Muscle of leg (tissue), 3 donors: ENCODE measurements at regions not wholly inside any gene's neighbourhood (a gene's known extent, or its start where the extent isn't known, plus 50 kb on each side); places are given as distances from the start of the nearest gene placed in this dataset.

Source experiments
- DNase-seq: peaks from one replicate; pipeline ENCODE4 v3.0.0; 2013
- H3K27ac ChIP-seq: one replicate; pipeline ENCODE4 v1.5.1; 2013; ENCODE audit warnings: mild to moderate bottlenecking, low read length, control low read depth
- H3K27me3 ChIP-seq: one replicate; pipeline ENCODE4 v1.6.1; 2013; ENCODE audit warnings: low read length; ENCODE audit not compliant: control insufficient read depth, insufficient read depth
- H3K36me3 ChIP-seq: one replicate; pipeline ENCODE4 v1.6.1; 2013; ENCODE audit warnings: low read length; ENCODE audit not compliant: control insufficient read depth, insufficient read depth
- H3K4me1 ChIP-seq: one replicate; pipeline ENCODE4 v1.6.1; 2013; ENCODE audit warnings: low read length; ENCODE audit not compliant: control insufficient read depth, insufficient read depth
- H3K4me3 ChIP-seq: one replicate; pipeline ENCODE4 v1.5.1; 2013; ENCODE audit warnings: low read length, control low read depth
- H3K9me3 ChIP-seq: replicated peaks from 2 replicates; pipeline ENCODE4 v1.6.1; 2013; ENCODE audit warnings: low read depth, low read length; ENCODE audit not compliant: control insufficient read depth
- WGBS: methylation state at CpG from one replicate; pipeline ENCODE4 v1.1.5; 2013; ENCODE audit warnings: missing lambda C conversion rate; ENCODE audit not compliant: insufficient coverage; 5-methylcytosine and 5-hydroxymethylcytosine counted together

DNA sequence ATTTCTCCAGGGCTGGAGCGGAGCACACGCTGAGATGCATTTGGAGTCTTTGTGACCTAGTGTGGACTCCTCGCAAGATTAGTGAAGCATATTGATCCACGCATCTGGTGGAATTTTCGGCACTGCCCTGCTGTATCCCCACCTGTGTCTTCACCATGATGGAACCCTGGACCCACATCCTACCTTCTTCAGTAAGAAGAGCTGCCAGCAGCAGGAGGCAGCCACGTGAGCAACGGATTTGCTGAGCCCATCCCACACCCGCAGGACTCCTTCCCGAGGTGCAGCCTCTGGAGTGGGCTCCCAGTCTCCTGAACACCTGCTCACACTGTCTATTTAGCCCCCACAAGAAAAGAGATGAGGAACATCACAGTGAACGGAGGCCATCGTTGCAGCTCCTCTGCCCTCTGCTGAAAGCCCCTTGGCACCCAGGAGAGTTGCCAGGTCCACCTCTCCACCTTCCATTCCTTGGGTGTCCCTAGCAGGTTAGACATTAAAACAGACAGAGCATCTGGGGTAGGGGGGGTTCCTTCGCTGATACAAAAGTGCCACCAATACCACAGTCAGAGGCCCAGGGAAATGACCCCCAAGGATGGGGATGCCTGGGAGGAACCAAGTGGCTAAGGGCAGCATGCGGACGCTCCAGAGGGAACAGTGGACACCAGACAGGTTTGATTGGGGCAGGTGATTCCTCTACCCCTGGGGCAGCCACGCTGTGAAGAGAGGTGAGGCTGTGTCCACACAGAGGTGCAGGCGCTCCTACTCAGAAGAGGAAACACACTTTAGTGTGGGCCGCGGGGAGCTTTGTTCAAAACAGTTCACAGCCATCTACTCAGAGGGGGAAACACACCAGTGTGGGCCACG is 302.8 kb upstream of the SALL3 start:
- H3K27ac ChIP-seq, result no peak overlapping the region
- no peak for DNase-seq
- no peaks in the 10 kb centered on the region for H3K36me3 ChIP-seq
- H3K4me1 ChIP-seq, result no peaks in the 10 kb centered on the region
- peaks cover 5% of the 10 kb centered on the region for H3K27me3 ChIP-seq
- H3K4me3 ChIP-seq, result no peak overlapping the region
- H3K9me3 ChIP-seq, result no peaks in the 10 kb centered on the region
- 79% methylated on average over 14 of the region's 19 CpGs for WGBS

DNA sequence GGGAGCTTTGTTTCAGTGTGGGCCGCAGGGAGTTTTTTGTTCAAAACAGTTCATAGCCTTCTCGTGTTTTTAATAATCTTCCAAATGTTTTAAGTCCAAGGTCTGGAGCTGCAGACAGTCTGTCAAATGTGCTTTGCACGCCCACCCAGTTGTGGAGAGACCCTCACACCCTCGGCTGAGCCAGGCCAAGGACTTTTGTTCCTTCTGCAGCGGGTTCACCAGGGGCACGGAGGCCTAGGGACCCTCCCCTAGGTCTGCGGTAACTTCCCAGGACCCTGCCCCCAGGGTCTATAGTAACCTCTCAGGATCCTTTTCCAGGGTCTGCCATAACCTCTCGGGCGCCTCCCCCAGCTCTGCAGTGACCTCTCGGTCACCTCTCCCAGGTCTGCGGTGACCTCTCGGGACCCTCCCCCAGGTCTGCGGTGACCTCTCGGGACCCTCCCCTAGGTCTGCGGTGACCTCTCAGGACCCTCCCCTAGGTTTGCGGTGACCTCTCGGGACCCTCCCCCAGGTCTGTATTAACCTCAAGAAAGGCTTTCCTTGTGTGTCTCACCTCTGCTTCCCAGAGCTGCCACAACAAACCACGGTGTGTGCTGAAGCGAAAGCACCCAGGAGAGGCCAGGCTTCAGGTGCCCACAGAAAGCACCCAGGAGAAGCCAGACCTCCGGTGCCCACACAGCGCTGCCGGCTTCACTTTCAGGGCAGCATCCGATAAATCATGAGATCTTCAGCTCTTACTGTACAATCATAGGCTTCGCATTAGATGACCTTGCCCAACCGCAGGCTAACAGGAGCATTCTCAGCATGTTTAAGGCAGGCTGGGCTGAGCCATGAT is 301.9 kb upstream of the SALL3 start:
- Histone ChIP-seq H3K9me3 (no peaks in the 10 kb centered on the region), H3K27me3 (peaks cover 5% of the 10 kb centered on the region), H3K27ac (no peak overlapping the region), H3K4me3 (no peak overlapping the region), H3K4me1 (no peaks in the 10 kb centered on the region), H3K36me3 (no peaks in the 10 kb centered on the region)
- WGBS, result 85% methylated on average over 19 of the region's 25 CpGs
- no peak for DNase-seq

DNA sequence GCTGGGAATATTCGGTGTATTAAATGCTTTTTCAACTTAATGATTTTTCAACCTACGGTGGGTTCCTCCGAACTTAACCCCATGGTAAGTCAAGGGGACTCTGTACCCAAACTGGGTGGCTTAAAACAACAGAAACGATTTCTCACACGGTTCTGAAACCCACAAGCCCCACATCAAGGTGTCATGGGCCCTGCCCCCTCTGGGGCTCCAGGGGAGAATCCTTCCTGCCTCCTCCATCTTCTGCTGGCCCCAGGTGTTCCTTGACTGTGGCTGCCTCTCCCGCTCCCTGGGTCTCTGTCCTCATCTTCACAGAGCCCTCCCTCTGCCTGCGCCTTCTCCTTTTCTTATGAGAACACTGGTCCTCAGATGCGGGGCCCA is 301.3 kb upstream of the SALL3 start:
- Histone ChIP-seq H3K4me1 (no peaks in the 10 kb centered on the region), H3K36me3 (no peaks in the 10 kb centered on the region), H3K27ac (no peak overlapping the region), H3K27me3 (peaks cover 5% of the 10 kb centered on the region), H3K9me3 (no peaks in the 10 kb centered on the region), H3K4me3 (no peak overlapping the region)
- DNase-seq, result no peak
- 56% methylated on average over 5 of the region's 8 CpGs for WGBS

DNA sequence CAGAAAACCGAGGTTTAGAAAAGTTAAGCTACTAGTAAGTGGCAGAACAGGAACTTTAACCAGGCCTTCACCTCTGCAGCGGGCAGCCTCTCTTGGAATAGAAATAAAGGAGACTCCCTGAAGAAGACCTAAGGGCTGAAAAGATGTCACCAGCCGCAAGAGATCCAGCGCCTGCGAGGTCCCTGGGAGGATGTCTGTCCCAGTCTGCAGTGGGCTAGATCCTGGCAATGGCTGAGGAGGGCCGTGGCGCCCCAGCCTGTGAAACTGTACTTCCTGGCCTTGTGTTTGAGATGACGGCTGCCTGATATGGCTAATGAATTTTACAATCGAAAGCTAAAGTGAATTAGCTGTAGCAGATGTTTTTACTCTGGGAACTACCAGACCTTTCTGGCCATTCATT is 300.6 kb upstream of the SALL3 start:
- H3K4me3 ChIP-seq, result no peak overlapping the region
- H3K36me3 ChIP-seq, result no peaks in the 10 kb centered on the region
- peaks cover 4% of the 10 kb centered on the region for H3K27me3 ChIP-seq
- DNase-seq, result no peak
- WGBS, result 67% methylated on average over 6 of the region's 9 CpGs
- H3K27ac ChIP-seq, result no peak overlapping the region
- H3K4me1 ChIP-seq, result no peaks in the 10 kb centered on the region
- no peaks in the 10 kb centered on the region for H3K9me3 ChIP-seq

DNA sequence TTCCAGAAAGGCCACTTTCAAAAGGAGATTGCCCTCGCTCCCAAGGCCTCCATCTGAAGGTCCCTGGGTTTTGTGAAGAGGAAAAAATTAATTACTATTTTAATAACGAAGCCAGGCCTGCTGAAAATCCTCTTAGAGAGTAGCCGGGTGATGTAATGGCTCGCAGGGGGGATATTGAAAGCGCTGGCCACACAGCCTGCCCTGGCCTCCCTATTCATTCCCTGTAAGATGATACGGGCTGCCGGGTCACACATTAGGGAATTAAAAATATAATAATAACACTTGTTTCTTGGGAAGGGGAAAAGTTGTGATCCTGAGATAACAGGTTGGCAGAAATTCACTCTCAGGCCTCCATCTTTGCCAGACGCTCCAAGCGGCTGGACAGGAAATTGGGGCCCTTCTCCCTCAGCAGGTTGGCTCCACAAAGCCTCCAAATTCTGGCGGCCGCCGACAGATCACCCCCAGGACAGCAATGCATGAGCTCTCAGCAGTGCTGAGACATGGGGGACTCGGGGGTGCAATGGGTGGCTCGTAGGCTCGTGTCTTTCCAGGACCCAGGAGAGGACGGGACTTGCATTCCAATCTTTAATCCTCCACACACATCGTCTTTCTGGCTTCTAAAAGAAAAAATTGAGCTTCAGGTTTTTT is 299.9 kb upstream of the SALL3 start:
- Histone ChIP-seq H3K4me3 (no peak overlapping the region), H3K27ac (no peak overlapping the region), H3K4me1 (no peaks in the 10 kb centered on the region), H3K9me3 (no peaks in the 10 kb centered on the region), H3K36me3 (no peaks in the 10 kb centered on the region), H3K27me3 (peaks cover 4% of the 10 kb centered on the region)
- WGBS, result 35% methylated on average over 7 of the region's 17 CpGs
- DNase-seq, result no peak

DNA sequence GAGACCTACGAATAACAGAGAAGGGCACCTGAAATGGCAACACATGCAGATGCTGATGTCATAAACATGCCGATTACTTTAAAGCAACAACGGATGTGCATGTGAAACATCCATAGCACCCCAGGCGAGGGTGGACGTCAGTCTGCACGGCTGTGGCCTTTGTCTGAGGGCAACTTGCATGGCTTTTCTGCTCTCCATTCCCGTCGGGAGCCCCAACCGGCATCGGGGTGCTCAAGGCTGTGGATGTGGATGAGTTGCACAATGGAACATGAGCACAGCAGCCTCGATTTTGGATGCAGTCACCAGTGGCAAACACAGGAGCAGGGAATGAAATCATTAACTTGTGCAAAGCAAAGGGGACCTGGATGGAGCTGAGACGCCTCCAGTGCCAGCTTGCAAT is 298.2 kb upstream of the SALL3 start:
- 76% methylated on average over 11 of the region's 12 CpGs for WGBS
- Histone ChIP-seq H3K27me3 (peaks cover 4% of the 10 kb centered on the region), H3K4me1 (no peaks in the 10 kb centered on the region), H3K36me3 (no peaks in the 10 kb centered on the region), H3K4me3 (no peak overlapping the region), H3K27ac (no peak overlapping the region), H3K9me3 (no peaks in the 10 kb centered on the region)
- DNase-seq, result no peak

DNA sequence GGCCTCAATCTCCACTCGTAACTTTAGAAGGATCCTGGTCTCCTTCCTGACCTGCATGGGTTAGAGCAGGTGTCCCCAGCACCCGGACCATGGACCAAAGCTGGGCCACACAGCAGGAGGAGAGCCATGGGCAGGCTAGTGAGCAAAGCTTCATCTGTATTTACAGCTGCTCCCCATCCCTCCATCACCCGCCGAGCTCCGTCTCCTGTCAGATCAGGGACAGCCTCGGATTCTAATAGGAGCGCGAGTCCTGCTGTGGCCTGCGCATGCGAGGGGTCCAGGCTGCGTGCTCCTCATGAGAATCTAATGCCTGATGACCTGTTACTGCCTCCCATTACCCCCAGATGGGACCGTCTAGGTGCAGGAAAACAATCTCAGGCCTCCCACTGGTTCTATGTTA is 297.7 kb upstream of the SALL3 start:
- H3K27ac ChIP-seq, result no peak overlapping the region
- no peak for DNase-seq
- H3K36me3 ChIP-seq, result no peaks in the 10 kb centered on the region
- H3K9me3 ChIP-seq, result no peaks in the 10 kb centered on the region
- H3K4me1 ChIP-seq, result no peaks in the 10 kb centered on the region
- WGBS, result 75% methylated on average over 6 of the region's 12 CpGs
- no peak overlapping the region for H3K4me3 ChIP-seq
- peaks cover 4% of the 10 kb centered on the region for H3K27me3 ChIP-seq

DNA sequence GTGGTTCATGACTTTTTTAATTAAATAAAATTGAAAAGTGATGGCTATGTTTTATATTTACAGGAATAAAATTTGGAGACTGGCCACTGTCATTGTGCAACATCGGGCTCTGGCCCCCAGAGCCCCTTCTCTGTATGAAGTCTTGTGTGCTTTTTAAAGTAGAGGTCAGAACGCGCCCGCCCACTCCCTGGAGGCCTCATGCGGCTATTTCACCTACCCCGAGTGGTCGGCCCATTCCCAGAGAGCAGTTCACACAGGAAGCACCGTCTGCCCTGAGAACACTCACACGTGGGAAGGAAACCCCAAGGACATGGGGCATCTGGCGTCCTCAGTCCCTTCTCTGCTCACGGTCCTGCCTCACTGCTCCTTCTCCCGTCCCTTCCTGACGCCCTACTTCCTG is 296.9 kb upstream of the SALL3 start:
- Histone ChIP-seq H3K27me3 (peaks cover 4% of the 10 kb centered on the region), H3K9me3 (no peaks in the 10 kb centered on the region), H3K4me3 (no peak overlapping the region), H3K27ac (no peak overlapping the region), H3K4me1 (no peaks in the 10 kb centered on the region), H3K36me3 (no peaks in the 10 kb centered on the region)
- 53% methylated on average over 9 of the region's 13 CpGs for WGBS
- DNase-seq, result no peak

DNA sequence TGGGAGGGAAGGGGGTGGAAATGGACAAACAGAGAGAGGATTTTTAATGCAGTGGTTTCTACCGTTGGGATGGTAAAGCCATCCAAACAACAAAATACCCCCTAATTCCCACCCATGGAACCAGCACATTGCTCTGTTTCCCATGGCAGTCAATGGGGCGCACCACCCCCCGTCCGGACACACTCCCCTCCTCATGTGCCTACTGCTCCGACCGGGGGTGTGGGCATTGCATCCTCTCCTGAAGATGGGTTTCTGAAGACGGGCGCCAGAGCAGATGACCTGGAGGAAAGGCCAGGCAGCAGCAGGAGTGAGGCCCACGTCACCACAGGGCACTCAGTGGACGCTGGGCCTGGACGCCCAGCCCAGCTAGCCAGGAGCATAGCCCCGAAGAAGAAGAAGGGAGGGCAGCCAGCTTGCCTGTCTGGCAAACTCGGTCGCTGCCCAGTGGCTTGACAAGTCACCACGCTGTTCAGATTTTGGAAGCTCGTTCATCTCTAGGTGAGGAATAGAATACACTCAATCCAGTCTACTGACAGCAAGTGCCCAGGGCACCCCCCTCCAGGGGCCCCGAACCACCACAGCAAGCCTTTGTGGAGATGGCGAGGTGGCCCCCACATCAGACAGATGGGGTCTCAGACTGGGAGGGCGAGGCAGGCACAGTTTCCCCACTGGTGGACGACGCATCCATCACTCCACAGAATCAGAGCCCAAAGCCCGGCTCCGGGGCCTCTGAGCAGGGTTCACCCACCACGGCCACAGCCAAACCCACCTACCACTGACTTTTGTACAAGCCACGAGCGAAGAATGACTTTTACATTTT is 296.2 kb upstream of the SALL3 start:
- no peak for DNase-seq
- H3K36me3 ChIP-seq, result no peaks in the 10 kb centered on the region
- no peak overlapping the region for H3K4me3 ChIP-seq
- no peak overlapping the region for H3K27ac ChIP-seq
- WGBS, result 87% methylated on average over 18 of the region's 26 CpGs
- H3K27me3 ChIP-seq, result peaks cover under 1% of the 10 kb centered on the region
- H3K4me1 ChIP-seq, result no peaks in the 10 kb centered on the region
- H3K9me3 ChIP-seq, result no peaks in the 10 kb centered on the region
